Activated naive CD8-positive, alpha-beta T cell treated with anti-CD3 and anti-CD28 coated beads for 36 hours (primary cell): ENCODE measurements at regions not wholly inside any gene's neighbourhood (a gene's known extent, or its start where the extent isn't known, plus 50 kb on each side); places are given as distances from the start of the nearest gene placed in this dataset.

Source experiments
- DNase-seq: peaks from one replicate; pipeline ENCODE4 v3.0.0; 2021
- H3K27ac Mint-ChIP-seq: one replicate; pipeline ENCODE4 v1.8.0; 2022; ENCODE audit warnings: mild to moderate bottlenecking, moderate library complexity, mixed read lengths
- H3K27me3 Mint-ChIP-seq: one replicate; pipeline ENCODE4 v1.8.0; 2022; ENCODE audit warnings: mild to moderate bottlenecking, mixed read lengths
- H3K36me3 Mint-ChIP-seq: one replicate; pipeline ENCODE4 v1.8.0; 2021; ENCODE audit warnings: mild to moderate bottlenecking, mixed read lengths
- H3K4me1 Mint-ChIP-seq: one replicate; pipeline ENCODE4 v1.8.0; 2021; ENCODE audit warnings: mixed read lengths
- H3K4me3 Mint-ChIP-seq: one replicate; pipeline ENCODE4 v1.8.0; 2022; ENCODE audit warnings: mild to moderate bottlenecking, moderate library complexity, mixed read lengths
- H3K9me3 Mint-ChIP-seq: one replicate; pipeline ENCODE4 v1.8.0; 2022; ENCODE audit warnings: mixed read lengths

DNA sequence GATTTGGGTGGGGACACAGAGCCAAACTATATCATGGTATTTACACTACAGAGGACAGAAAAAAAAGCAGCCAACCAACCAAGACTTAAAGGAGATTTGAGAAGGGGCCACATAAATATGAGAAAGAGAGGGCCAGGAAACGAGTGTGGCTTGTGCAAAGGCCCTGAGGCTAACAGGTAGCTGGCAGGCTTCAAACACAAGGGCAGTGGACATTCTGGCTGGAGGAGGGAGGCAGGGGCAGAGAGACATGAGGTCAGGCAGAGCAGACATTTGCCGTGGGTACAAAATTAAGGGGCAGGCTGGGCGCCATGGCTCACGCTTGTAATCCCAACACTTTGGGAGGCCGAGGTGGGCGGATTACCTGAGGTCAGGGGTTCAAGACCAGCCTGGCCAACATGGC lies 278.7 kb downstream of the FOXO1 start:
- Mint-ChIP-seq H3K4me1 (peaks cover 49% of the 10 kb centered on the region), H3K4me3 (peak overlapping the region; percentile 75), H3K36me3 (peaks cover 15% of the 10 kb centered on the region), H3K27me3 (no peaks in the 10 kb centered on the region), H3K9me3 (peaks cover 10% of the 10 kb centered on the region), H3K27ac (peak overlapping the region; percentile 92)
- DNase-seq: no peak

DNA sequence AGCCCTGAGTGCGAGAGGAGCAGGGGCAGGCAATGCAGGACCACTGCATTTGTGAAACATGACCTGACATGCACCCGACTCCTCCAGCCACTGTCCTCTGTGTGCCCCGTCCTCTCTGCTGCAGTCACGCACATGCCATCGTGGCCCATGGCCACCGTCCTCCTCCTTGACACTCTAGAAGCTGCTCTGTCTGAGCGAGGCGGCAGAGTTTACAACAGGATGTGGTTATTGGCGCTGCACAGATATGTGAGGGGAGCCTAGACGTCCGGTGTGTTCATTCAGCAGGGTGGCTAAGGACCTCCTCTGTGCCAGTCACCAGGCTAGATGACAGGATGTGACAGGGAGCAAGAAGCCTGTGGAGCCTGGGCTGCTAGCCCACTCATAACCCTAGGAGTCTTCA lies 277.8 kb downstream of the FOXO1 start:
- Mint-ChIP-seq H3K36me3 (peaks cover 18% of the 10 kb centered on the region), H3K4me1 (peaks cover 47% of the 10 kb centered on the region), H3K9me3 (peaks cover 10% of the 10 kb centered on the region)

DNA sequence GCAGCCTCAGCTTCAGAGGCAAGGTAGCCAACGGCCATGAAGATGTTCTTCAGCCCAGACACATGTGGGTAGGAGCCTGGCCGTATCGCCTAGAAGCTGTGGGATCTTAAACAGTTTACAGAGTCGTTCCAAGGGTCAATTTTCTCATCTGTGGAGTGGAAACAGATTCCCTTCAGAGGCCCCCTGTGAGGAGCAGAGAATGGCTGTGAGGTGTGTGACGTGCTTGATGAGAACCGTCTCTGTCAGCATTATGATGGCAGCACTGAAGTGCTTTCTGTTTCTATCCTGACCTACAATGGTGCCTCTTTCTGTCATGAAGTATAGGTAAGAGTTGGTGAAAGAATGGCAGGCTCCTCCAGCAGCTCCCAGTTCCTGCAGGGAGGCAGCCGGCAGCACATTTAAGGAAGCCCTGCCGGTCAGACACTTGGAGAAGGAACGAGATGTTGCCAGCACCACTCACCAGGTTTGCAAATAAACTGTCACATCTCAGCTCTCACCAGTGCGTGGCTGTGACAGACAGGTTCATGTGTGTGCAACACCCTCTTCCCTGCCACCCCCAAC lies 277.3 kb downstream of the FOXO1 start:
- peak overlapping the region; percentile 80 for H3K4me3 Mint-ChIP-seq
- DNase-seq: peak; percentile 42
- H3K4me1 Mint-ChIP-seq: peaks cover 46% of the 10 kb centered on the region
- peaks cover 18% of the 10 kb centered on the region for H3K36me3 Mint-ChIP-seq
- H3K27ac Mint-ChIP-seq: peak overlapping the region; percentile 94
- H3K9me3 Mint-ChIP-seq: peaks cover 10% of the 10 kb centered on the region
- H3K27me3 Mint-ChIP-seq: no peaks in the 10 kb centered on the region

More for the DNA sequence above, 277.8 kb downstream of the FOXO1 start:
- peak overlapping the region; percentile 94 for H3K27ac Mint-ChIP-seq
- H3K4me3 Mint-ChIP-seq: peak overlapping the region; percentile 80
- DNase-seq: peak; percentile 81
- H3K27me3 Mint-ChIP-seq: no peaks in the 10 kb centered on the region

DNA sequence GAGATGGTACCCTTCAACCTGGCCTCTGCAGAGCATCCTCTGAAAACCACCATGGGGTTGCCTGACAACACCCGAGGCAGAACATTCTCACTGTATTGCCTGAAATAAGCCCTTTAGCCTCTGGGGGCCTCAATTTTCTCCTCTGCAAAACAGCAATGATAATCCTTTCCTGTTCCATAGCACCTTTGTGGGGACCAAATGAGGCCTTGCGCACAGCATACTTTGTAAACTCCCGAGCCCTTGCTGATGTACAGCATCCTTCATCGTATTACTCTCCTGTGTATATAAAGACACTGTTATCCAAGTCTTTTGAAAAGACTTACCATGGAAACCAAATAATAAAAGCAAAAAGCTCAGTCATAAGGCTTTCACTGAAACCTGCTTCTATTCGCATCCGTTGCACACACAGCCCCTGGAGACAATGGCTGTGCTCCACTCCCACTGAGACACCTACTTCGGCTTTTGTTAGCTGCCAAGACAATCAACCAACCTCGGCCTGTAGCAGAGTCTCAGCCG lies 276.0 kb downstream of the FOXO1 start:
- Mint-ChIP-seq H3K27ac (no peak overlapping the region), H3K9me3 (peaks cover 8% of the 10 kb centered on the region), H3K27me3 (no peaks in the 10 kb centered on the region), H3K4me3 (no peak overlapping the region), H3K36me3 (peaks cover 15% of the 10 kb centered on the region), H3K4me1 (peaks cover 40% of the 10 kb centered on the region)
- DNase-seq: no peak

DNA sequence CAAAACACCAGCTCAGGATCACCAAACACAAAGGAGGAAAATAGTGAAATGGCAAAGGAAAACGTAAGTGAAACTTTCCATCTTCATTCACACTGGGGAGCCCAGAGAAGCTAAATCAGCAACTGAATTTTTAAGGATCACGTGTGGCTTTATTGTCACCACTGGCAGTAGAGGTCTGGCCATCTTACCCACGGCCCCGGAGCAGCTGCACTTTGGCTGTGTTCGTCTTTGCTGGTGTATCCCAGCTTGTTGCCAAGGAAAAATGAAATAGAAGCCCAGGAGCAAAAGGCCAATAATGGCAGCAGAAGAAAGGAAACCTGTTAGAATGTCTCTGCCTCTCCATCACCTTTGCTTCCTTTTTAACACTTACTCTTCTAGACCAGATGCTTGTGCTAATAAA lies 274.7 kb downstream of the FOXO1 start:
- no peak overlapping the region for H3K27ac Mint-ChIP-seq
- peaks cover 30% of the 10 kb centered on the region for H3K4me1 Mint-ChIP-seq
- H3K27me3 Mint-ChIP-seq: no peaks in the 10 kb centered on the region
- peaks cover 16% of the 10 kb centered on the region for H3K36me3 Mint-ChIP-seq
- H3K4me3 Mint-ChIP-seq: no peak overlapping the region
- peaks cover 13% of the 10 kb centered on the region for H3K9me3 Mint-ChIP-seq
- no peak for DNase-seq

DNA sequence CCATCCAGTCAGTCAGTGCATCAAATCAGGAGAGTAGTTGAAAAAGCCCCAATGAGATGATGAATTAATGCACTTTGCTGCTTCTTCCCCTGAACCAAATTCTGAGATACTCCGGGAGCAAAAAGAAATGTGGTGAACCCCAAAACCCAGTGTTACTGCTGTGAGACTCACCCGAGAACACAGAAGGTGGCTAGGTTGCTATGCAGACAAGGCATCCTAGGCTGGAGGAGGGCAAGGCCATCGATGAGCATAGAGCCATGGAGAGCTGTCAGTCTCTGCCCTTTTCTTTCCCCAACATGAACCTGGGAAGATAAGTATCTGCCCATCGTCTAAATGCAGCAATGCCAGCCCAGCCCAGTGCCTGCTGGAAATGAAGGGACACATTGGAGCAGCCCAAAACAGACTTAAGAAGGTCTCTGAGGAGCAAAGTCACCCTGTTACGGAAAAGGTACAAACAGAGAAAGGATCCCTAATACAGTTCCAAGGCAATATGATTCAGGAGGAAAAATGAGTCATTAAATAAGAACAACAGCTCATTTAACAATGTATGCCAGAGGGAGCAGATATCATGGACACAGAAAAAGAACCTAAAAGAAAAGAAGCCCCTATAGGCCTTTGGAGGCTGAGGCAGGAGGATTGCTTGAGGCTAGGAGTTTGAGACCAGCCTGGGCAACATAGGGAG lies 272.0 kb downstream of the FOXO1 start:
- H3K27ac Mint-ChIP-seq: no peak overlapping the region
- no peaks in the 10 kb centered on the region for H3K27me3 Mint-ChIP-seq
- DNase-seq: no peak
- H3K4me1 Mint-ChIP-seq: peaks cover 11% of the 10 kb centered on the region
- H3K9me3 Mint-ChIP-seq: peaks cover 7% of the 10 kb centered on the region
- no peak overlapping the region for H3K4me3 Mint-ChIP-seq
- peaks cover 8% of the 10 kb centered on the region for H3K36me3 Mint-ChIP-seq

DNA sequence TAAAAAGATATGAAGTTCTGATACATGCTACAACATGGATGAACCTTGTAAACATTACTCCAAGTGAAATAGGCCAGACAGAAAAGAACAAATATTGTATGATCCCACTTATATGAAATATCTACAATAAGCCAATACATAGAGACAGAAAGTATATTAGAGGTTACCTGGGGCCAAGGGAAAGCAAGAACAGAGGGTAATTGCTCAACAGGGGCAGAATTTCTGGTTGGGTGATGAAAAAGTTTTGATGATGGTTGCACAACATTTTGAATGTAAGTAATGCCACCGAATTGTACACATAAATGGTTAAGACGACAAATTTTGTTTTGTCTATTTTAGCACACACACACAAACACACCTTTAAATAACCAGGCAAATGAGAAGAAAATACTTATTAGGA lies 268.4 kb downstream of the FOXO1 start:
- H3K27ac Mint-ChIP-seq: no peak overlapping the region
- no peak for DNase-seq
- H3K4me3 Mint-ChIP-seq: no peak overlapping the region
- peaks cover 23% of the 10 kb centered on the region for H3K4me1 Mint-ChIP-seq
- H3K9me3 Mint-ChIP-seq: peaks cover 7% of the 10 kb centered on the region
- peaks cover 6% of the 10 kb centered on the region for H3K36me3 Mint-ChIP-seq
- H3K27me3 Mint-ChIP-seq: no peaks in the 10 kb centered on the region

DNA sequence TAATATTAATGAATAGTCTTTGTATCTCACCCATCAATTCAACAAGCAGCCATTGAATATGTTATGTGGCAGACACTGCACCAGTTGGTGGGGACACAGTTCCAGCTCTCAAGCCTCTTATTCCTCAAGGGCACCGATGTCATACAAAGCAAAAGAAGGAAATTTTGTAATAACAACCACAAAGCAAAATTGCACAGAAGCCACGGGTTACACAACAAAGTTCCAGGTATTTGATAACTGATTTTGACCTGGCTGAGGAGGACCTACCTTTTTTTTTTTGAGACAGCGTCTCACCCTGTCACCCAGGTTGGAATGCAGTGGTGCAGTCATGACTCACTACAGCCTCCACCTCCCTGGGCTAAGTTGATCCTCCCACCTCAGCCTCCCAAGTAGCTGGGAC lies 266.7 kb downstream of the FOXO1 start:
- Mint-ChIP-seq H3K27me3 (no peaks in the 10 kb centered on the region), H3K9me3 (peaks cover 7% of the 10 kb centered on the region), H3K36me3 (peaks cover 5% of the 10 kb centered on the region), H3K4me3 (no peak overlapping the region), H3K27ac (no peak overlapping the region), H3K4me1 (peaks cover 23% of the 10 kb centered on the region)
- no peak for DNase-seq

DNA sequence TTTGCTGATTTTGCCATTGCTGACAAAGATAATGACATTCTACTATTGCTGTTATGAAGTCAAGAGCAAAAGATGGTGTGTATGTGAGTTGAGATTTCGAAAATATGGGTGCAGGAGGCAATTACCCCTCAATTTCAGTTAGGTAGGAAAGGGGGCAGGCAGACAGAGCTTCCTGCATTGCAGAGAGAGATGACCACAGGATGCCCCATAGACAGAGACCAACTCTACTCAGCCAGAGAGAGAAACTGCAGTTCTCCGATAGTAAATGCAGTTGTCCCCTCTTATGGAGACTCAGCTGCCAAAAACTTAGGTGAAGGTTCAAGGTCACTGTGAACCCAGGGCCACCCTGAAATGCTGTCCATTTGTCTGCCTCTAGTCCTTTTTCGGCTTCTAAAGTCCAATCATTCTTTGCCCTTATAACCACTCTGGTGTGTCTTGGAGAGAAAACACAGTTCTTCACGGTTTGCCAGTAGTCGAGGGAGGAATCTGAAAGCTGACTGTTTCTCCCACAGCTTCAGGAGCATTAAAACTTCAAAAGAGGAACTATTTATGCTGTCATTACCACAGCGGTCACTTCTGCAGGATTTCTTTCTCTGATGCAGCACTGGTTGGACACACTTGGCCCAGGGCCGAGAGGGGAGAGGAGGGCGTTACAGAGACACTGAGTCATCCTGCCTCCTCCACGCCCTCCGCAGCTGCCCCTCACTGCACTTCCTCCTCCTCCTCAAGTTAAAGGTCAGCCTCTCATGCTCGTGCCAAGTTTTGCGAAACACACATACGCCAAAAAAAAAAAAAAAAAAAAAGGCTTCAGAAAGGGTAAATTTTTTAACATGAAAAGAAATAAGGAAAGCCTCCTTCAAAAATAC lies 264.3 kb downstream of the FOXO1 start:
- peaks cover 20% of the 10 kb centered on the region for H3K4me1 Mint-ChIP-seq
- H3K4me3 Mint-ChIP-seq: no peak overlapping the region
- no peaks in the 10 kb centered on the region for H3K36me3 Mint-ChIP-seq
- DNase-seq: peak; percentile 69
- no peaks in the 10 kb centered on the region for H3K27me3 Mint-ChIP-seq
- H3K9me3 Mint-ChIP-seq: no peaks in the 10 kb centered on the region
- H3K27ac Mint-ChIP-seq: no peak overlapping the region

DNA sequence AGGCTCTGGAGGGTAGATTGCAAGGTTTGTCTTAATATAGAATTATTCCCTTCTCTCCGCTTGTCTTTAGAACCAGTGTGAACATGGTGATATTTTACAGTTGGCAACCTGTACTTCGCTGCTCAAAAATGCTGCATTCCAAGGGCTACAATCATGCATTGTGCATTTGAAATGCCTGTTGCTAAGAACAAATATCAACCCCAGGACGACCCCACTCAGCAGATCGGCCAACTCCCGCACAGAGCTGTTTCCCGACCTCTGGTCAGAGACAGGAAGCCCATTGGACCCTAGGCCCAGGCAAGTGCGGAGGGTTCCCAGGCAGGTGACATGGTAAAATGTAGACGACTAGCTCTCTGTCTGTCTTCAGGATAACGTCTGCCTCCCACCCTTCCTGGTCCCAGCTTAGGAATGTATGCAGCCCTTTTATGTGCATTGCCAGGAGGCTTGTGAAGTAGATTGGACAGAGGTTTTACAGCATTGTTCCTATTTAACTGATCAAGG lies 263.5 kb downstream of the FOXO1 start:
- DNase-seq: no peak
- H3K27ac Mint-ChIP-seq: no peak overlapping the region
- no peaks in the 10 kb centered on the region for H3K27me3 Mint-ChIP-seq
- no peaks in the 10 kb centered on the region for H3K9me3 Mint-ChIP-seq
- H3K4me1 Mint-ChIP-seq: peaks cover 20% of the 10 kb centered on the region
- no peaks in the 10 kb centered on the region for H3K36me3 Mint-ChIP-seq
- peak overlapping the region; percentile 19 for H3K4me3 Mint-ChIP-seq

DNA sequence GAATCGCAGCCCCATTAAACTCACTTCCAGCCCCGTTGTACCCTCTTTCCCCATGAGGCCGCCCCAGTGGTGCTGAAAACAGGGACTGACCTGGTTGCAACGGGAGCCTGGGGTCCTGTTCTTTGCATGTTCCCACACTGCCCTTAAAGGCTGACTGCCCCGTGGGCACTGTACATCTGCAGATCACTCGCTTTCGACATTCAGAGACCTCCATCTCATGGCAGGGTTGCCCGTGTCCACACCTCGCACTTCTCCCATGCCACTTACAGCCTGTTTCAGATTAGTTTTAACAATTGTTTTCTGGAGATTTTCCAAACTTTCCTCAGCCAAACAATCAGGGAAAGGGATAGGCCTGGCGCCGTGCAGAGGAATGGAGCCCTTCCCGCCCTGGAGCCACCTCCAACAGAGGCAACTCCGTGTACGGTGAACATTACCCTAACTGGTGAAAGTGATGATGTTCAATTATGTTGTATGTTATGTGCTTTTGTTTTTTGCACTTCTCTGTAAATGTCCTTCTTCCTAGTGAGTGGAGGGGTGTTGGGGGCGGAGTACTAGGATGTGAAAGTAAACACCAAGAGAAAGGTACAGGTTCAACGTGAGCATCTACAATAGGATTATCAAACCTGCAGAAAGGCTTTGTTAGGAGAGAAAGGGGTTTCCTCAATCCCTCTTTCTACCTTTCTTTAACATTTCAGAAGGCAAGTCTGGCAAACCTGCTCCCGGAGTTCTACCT lies 262.8 kb downstream of the FOXO1 start:
- Mint-ChIP-seq H3K9me3 (no peaks in the 10 kb centered on the region), H3K4me3 (no peak overlapping the region)

DNA sequence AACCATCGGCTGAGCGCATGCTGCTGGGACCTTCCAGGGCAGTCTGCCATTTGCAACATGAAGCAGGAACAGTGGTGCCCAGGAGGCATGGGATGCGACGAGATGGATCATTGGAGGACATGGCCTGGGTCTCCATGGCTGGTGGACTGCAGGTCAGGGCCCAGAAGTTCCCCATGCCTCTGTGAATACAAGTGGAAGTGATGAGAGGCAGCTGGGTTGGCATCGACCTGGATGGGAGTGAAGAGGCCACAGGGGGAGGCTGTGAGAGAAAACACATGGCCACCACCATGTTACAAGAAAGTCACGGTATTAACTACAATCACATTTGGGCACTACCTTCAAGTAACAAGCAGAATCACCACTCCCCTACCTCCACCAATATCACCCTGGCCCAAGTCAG lies 262.0 kb downstream of the FOXO1 start:
- Mint-ChIP-seq H3K27ac (no peak overlapping the region), H3K27me3 (no peaks in the 10 kb centered on the region), H3K4me3 (no peak overlapping the region), H3K4me1 (peaks cover 21% of the 10 kb centered on the region), H3K9me3 (no peaks in the 10 kb centered on the region), H3K36me3 (no peaks in the 10 kb centered on the region)
- no peak for DNase-seq

More for the DNA sequence above, 262.8 kb downstream of the FOXO1 start:
- Mint-ChIP-seq H3K27ac (no peak overlapping the region), H3K36me3 (no peaks in the 10 kb centered on the region), H3K27me3 (no peaks in the 10 kb centered on the region), H3K4me1 (peaks cover 20% of the 10 kb centered on the region)
- no peak for DNase-seq

DNA sequence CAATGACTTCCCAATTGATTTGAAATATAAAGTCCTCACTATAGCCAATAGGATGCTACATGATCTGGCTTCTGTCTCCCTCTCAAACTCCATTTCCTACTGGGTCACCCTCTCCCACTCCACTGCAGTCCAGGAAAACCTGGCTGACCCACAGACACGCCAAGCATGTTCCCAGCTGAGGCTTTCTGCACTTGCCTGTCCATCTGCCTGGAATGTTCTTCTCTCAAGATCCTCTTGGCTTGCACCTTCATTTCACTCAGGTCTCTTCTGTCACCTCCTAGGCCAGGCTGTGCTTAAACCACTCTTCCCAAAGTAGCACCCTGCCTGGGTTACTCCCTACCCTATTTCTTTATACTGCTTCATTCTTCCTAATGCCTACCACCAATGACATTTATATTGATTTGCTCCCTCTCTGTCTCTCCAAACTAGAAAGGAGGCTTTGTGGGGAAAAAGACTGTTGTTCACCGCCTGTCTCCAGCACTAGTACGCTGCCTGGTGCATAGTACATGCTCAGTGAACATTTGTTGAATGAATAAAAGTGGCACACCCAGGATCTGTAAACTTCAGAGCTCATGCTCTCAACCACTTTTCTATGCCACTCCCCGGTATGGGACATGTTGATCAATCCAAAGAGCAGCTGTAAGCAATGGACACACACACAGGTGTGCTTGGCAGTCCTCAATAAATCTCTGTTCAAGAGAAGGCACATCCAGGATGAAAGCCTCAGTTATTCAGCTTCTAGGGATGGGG lies 261.3 kb downstream of the FOXO1 start:
- H3K27me3 Mint-ChIP-seq: no peaks in the 10 kb centered on the region
- no peaks in the 10 kb centered on the region for H3K36me3 Mint-ChIP-seq
- no peak overlapping the region for H3K4me3 Mint-ChIP-seq
- H3K4me1 Mint-ChIP-seq: peaks cover 25% of the 10 kb centered on the region
- H3K27ac Mint-ChIP-seq: no peak overlapping the region
- no peaks in the 10 kb centered on the region for H3K9me3 Mint-ChIP-seq
- DNase-seq: no peak
